Body of pancreas (tissue), 4 donors: ENCODE measurements at regions not wholly inside any gene's neighbourhood (a gene's known extent, or its start where the extent isn't known, plus 50 kb on each side); places are given as distances from the start of the nearest gene placed in this dataset.

Experiments
- CTCF ChIP-seq, 7 experiments: fragments of 450-650 bp in 4 of 7; fragments of 200-600 bp in 3 of 7; sonication (generic) in 3 of 7; IDR thresholded peaks; one replicate each; pipeline ENCODE4 v1.5.1; 2016 to 2019; ENCODE audit warnings: antibody characterized with exemption in 7 of 7
- POLR2A ChIP-seq, 3 donors: fragments of 450-650 bp; IDR thresholded peaks; one replicate each; pipeline ENCODE4 v1.6.1; 2016; ENCODE audit warnings: antibody characterized with exemption in 3 of 3, mild to moderate bottlenecking in 2 of 3

GRCh38 chr13:20351281-20352022, 119.3 kb upstream of the GJB6 start:
- TF ChIP-seq CTCF (IDR thresholded peaks at IDR 0.05) (no peak), POLR2A (IDR thresholded peaks at IDR 0.05) (no peak)
